Liver (tissue), 8 donors: ENCODE measurements at regions not wholly inside any gene's neighbourhood (a gene's known extent, or its start where the extent isn't known, plus 50 kb on each side); places are given as distances from the start of the nearest gene placed in this dataset.

ENCODE experiments used
- DNase-seq: peaks from one replicate; pipeline ENCODE4 v3.0.0-alpha.2; 2017; ENCODE audit warnings: low spot score
- H3K27ac ChIP-seq, 2 donors: one replicate each; pipeline ENCODE4 v1.7.0; 2013; ENCODE audit warnings: inconsistent platforms in 2 of 2, low read length in 2 of 2, control low read depth in 1 of 2, low read depth in 1 of 2, mild to moderate bottlenecking in 1 of 2
- H3K27me3 ChIP-seq, 4 donors: one replicate each; pipeline versions ENCODE4 v1.6.1 to v1.7.0; 2013; ENCODE audit warnings: low read length in 3 of 4, inconsistent platforms in 1 of 4, mild to moderate bottlenecking in 1 of 4, moderate library complexity in 1 of 4; ENCODE audit not compliant: control insufficient read depth in 4 of 4, insufficient read depth in 4 of 4
- H3K36me3 ChIP-seq, 4 donors: one replicate each; pipeline versions ENCODE4 v1.6.1 to v1.7.0; 2013; ENCODE audit warnings: low read length in 3 of 4, mild to moderate bottlenecking in 3 of 4, low read depth in 1 of 4, moderate library complexity in 1 of 4; ENCODE audit not compliant: control insufficient read depth in 4 of 4, insufficient read depth in 3 of 4
- H3K4me1 ChIP-seq, 4 donors: one replicate each; pipeline versions ENCODE4 v1.6.1 to v1.7.0; 2013; ENCODE audit warnings: low read length in 3 of 4, mild to moderate bottlenecking in 3 of 4, moderate library complexity in 1 of 4; ENCODE audit not compliant: control insufficient read depth in 4 of 4, insufficient read depth in 4 of 4
- H3K4me3 ChIP-seq, 3 donors: one replicate each; pipeline versions ENCODE4 v1.6.1 to v1.7.0; 2013; ENCODE audit warnings: low read length in 3 of 3, control low read depth in 1 of 3, low read depth in 1 of 3, mild to moderate bottlenecking in 1 of 3
- H3K9ac ChIP-seq, 2 donors: one replicate each; pipeline ENCODE4 v1.7.0; 2013; ENCODE audit warnings: low read length in 2 of 2, mild to moderate bottlenecking in 2 of 2, moderate library complexity in 2 of 2, control low read depth in 1 of 2, low read depth in 1 of 2
- H3K9me3 ChIP-seq, 4 donors: one replicate each; pipeline versions ENCODE4 v1.6.1 to v1.7.0; 2013; ENCODE audit warnings: low read length in 3 of 4; ENCODE audit not compliant: control insufficient read depth in 4 of 4
- ATF3 ChIP-seq: IDR thresholded peaks from 2 replicates; pipeline ENCODE4 v1.6.1; 2016; ENCODE audit warnings: antibody characterized with exemption
- CTCF ChIP-seq: fragments of 150-350 bp; IDR thresholded peaks from 2 replicates; pipeline ENCODE4 v1.5.1; 2017; ENCODE audit warnings: improper control_type of control experiment, low read depth, low read length; ENCODE audit not compliant: missing input control
- EGR1 ChIP-seq, 2 donors: IDR thresholded peaks; 2 replicates each; pipeline ENCODE4 v1.6.1; 2016 to 2018; ENCODE audit warnings: antibody characterized with exemption in 2 of 2, low read depth in 2 of 2
- FOXA1 ChIP-seq: IDR thresholded peaks from 2 replicates; pipeline ENCODE4 v1.6.1; 2016; ENCODE audit warnings: antibody characterized with exemption
- FOXA2 ChIP-seq: IDR thresholded peaks from 2 replicates; pipeline ENCODE4 v1.6.1; 2016; ENCODE audit warnings: antibody characterized with exemption
- GABPA ChIP-seq, 2 donors: IDR thresholded peaks in 1 of 2; conservative IDR thresholded peaks in 1 of 2; 2 replicates each; pipeline ENCODE4 v1.6.1; 2016; ENCODE audit warnings: antibody characterized with exemption in 2 of 2, mild to moderate bottlenecking in 1 of 2, moderate library complexity in 1 of 2
- HNF4A ChIP-seq, 2 donors: conservative IDR thresholded peaks; 2 replicates each; pipeline ENCODE4 v1.6.1; 2016; ENCODE audit warnings: antibody characterized with exemption in 2 of 2, mild to moderate bottlenecking in 2 of 2
- HNF4G ChIP-seq: IDR thresholded peaks from 2 replicates; pipeline ENCODE4 v1.6.1; 2016; ENCODE audit warnings: antibody characterized with exemption
- JUND ChIP-seq, 2 donors: IDR thresholded peaks; 2 replicates each; pipeline ENCODE4 v1.6.1; 2016; ENCODE audit warnings: antibody characterized with exemption in 2 of 2
- MAX ChIP-seq: IDR thresholded peaks from 2 replicates; pipeline ENCODE4 v1.6.1; 2016; ENCODE audit warnings: antibody characterized with exemption
- NR2F2 ChIP-seq: IDR thresholded peaks from 2 replicates; pipeline ENCODE4 v1.6.1; 2016; ENCODE audit warnings: antibody characterized with exemption
- RAD21 ChIP-seq, 2 donors: IDR thresholded peaks; 2 replicates each; pipeline ENCODE4 v1.6.1; 2016; ENCODE audit warnings: antibody characterized with exemption in 2 of 2, mild to moderate bottlenecking in 2 of 2
- REST ChIP-seq: IDR thresholded peaks from 2 replicates; pipeline ENCODE4 v1.6.1; 2016; ENCODE audit warnings: antibody characterized with exemption, mild to moderate bottlenecking
- RXRA ChIP-seq, 2 donors: IDR thresholded peaks; 2 replicates each; pipeline ENCODE4 v1.6.1; 2017 to 2018; ENCODE audit warnings: antibody characterized with exemption in 2 of 2, mild to moderate bottlenecking in 1 of 2
- SP1 ChIP-seq: IDR thresholded peaks from 2 replicates; pipeline ENCODE4 v1.6.1; 2018; ENCODE audit warnings: antibody characterized with exemption, mild to moderate bottlenecking
- TAF1 ChIP-seq: conservative IDR thresholded peaks from 2 replicates; pipeline ENCODE4 v1.6.1; 2016; ENCODE audit warnings: antibody characterized with exemption, mild to moderate bottlenecking
- YY1 ChIP-seq: IDR thresholded peaks from 2 replicates; pipeline ENCODE4 v1.6.1; 2016; ENCODE audit warnings: antibody characterized with exemption, mild to moderate bottlenecking
- ZBTB33 ChIP-seq: IDR thresholded peaks from 2 replicates; pipeline ENCODE4 v1.6.1; 2016; ENCODE audit warnings: antibody characterized with exemption
- WGBS: extraction: QIAGEN DNeasy Blood & Tissue Kit; methylation state at CpG from one replicate; pipeline ENCODE4 v1.1.7; 2013; 5-methylcytosine and 5-hydroxymethylcytosine counted together
- donor health status: healthy.
- donor health status: healthy.
- donor health status: healthy.
- donor health status: healthy.
- donor health status: healthy.

- WGBS, result 88% methylated on average over 4 of the region's 4 CpGs
- Histone ChIP-seq H3K4me1 (peaks cover 0 to 33% (median 2%) of the 10 kb centered on the region in 4 donors), H3K36me3 (no peaks in the 10 kb centered on the region), H3K27ac (no peak overlapping the region), H3K9ac (no peak overlapping the region), H3K9me3 (no peaks in the 10 kb centered on the region), H3K4me3 (no peak overlapping the region), H3K27me3 (no peaks in the 10 kb centered on the region)
- TF ChIP-seq HNF4A (conservative IDR thresholded peaks at IDR 0.05) (peak; percentile 38 to 79), JUND (IDR thresholded peaks at IDR 0.05) (no peak), EGR1 (IDR thresholded peaks at IDR 0.05; ENCODE audit: low read depth in 2 of 2) (no peak), FOXA2 (no peak), RXRA (IDR thresholded peaks at IDR 0.05) (peak in 1 of 2 donors; percentile 52), RAD21 (IDR thresholded peaks at IDR 0.05) (no peak), HNF4G (peak; percentile 24), TAF1 (no peak), FOXA1 (no peak), YY1 (no peak), MAX (no peak), REST (no peak), SP1 (no peak), NR2F2 (no peak), GABPA (IDR thresholded peaks at IDR 0.05 in 1 of 2, conservative IDR thresholded peaks at IDR 0.05 in 1 of 2) (no peak), CTCF (no peak), ZBTB33 (no peak), ATF3 (no peak)
- no peak for DNase-seq
Measured at GRCh38 chr18:22086973-22087372, 82.4 kb upstream of the GATA6 start.
